ENCODE measurements at regions not wholly inside any gene's neighbourhood (a gene's known extent, or its start where the extent isn't known, plus 50 kb on each side); places are given as distances from the start of the nearest gene placed in this dataset.

- H3K27me3 ChIP-seq (ENCODE audit: insufficient read depth, low read depth, low read length) = no peaks in the 10 kb centered on the region
- TF ChIP-seq REST (IDR thresholded peaks at IDR 0.05; ENCODE audit: borderline replicate concordance) (no peak), RAD21 (conservative IDR thresholded peaks at IDR 0.05) (no peak)
- TF ChIP-seq, protein P1, sequence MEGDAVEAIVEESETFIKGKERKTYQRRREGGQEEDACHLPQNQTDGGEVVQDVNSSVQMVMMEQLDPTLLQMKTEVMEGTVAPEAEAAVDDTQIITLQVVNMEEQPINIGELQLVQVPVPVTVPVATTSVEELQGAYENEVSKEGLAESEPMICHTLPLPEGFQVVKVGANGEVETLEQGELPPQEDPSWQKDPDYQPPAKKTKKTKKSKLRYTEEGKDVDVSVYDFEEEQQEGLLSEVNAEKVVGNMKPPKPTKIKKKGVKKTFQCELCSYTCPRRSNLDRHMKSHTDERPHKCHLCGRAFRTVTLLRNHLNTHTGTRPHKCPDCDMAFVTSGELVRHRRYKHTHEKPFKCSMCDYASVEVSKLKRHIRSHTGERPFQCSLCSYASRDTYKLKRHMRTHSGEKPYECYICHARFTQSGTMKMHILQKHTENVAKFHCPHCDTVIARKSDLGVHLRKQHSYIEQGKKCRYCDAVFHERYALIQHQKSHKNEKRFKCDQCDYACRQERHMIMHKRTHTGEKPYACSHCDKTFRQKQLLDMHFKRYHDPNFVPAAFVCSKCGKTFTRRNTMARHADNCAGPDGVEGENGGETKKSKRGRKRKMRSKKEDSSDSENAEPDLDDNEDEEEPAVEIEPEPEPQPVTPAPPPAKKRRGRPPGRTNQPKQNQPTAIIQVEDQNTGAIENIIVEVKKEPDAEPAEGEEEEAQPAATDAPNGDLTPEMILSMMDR (IDR thresholded peaks at IDR 0.05; ENCODE audit: poor library complexity, severe bottlenecking) = no peak
These were observed 301.3 kb downstream of the QKI start for GRCh38 chr6:163715846-163716245.

DNA sequence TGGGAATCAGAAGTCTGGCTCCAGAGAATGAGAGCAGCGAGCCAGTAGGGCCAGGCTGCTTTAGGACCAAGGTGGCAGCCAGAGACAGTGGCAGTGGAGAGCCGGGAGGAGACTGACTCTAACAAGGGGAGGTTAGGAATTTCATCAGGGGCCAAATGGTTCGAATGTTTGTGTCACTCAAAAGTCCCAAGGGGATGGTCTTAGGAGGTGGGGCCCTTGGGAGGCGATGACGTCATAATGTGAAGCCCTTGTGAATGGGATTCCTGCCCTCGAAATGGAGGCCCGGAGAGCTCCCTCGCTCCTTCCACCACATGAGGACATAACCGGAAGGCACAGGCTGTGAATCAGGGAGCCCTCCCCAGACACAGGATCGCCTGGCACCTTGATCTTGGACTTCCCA is 299.7 kb downstream of the QKI start:
- H3K4me2 ChIP-seq (ENCODE audit: low read length) = no peak overlapping the region
- no peaks in the 10 kb centered on the region for H4K20me1 ChIP-seq (ENCODE audit: insufficient read depth)
- no peaks in the 10 kb centered on the region for H3K27me3 ChIP-seq (ENCODE audit: insufficient read depth, low read depth, low read length)
- TF ChIP-seq EZH2 (IDR thresholded peaks at IDR 0.05; ENCODE audit: borderline replicate concordance, insufficient read depth, low read length, poor library complexity, severe bottlenecking) (no peak), SMC3 (conservative IDR thresholded peaks at IDR 0.05; ENCODE audit: poor library complexity) (no peak), REST (IDR thresholded peaks at IDR 0.05; ENCODE audit: borderline replicate concordance) (no peak), POLR2AphosphoS5 (IDR thresholded peaks at IDR 0.05) (no peak), TAF1 (IDR thresholded peaks at IDR 0.05; ENCODE audit: low read depth) (no peak), EP300 (conservative IDR thresholded peaks at IDR 0.05; ENCODE audit: poor library complexity, severe bottlenecking) (no peak), MXI1 (conservative IDR thresholded peaks at IDR 0.05; ENCODE audit: poor library complexity, severe bottlenecking) (no peak), RAD21 (conservative IDR thresholded peaks at IDR 0.05) (no peak)
- TF ChIP-seq, protein P1 (IDR thresholded peaks at IDR 0.05; ENCODE audit: poor library complexity, severe bottlenecking) = no peak
- no peaks in the 10 kb centered on the region for H3K9me2 ChIP-seq (ENCODE audit: insufficient read depth, low read length)
- H2AFZ ChIP-seq (ENCODE audit: low read depth, low read length) = no peak overlapping the region
- no peaks in the 10 kb centered on the region for H3K36me3 ChIP-seq (ENCODE audit: insufficient read depth, low read length)
- no peak overlapping the region for H3K9ac ChIP-seq (ENCODE audit: low read length)
- no peaks in the 10 kb centered on the region for H3K79me2 ChIP-seq (replicated peaks; ENCODE audit: insufficient read depth, low read length)
- no peaks in the 10 kb centered on the region for H3F3A ChIP-seq (ENCODE audit: insufficient read depth, low read length, poor library complexity, severe bottlenecking)
- no peak overlapping the region for H3K4me3 ChIP-seq (ENCODE audit: low read length)
- H3K27ac ChIP-seq (ENCODE audit: low read length) = no peak overlapping the region
- H3K9me3 ChIP-seq (ENCODE audit: low read length) = no peaks in the 10 kb centered on the region

More at GRCh38 chr6:163715846-163716245, 301.3 kb downstream of the QKI start:
- no peaks in the 10 kb centered on the region for H3K9me2 ChIP-seq (ENCODE audit: insufficient read depth, low read length)
- H3K27ac ChIP-seq (ENCODE audit: low read length) = no peak overlapping the region
- no peak overlapping the region for H2AFZ ChIP-seq (ENCODE audit: low read depth, low read length)
- H3K79me2 ChIP-seq (replicated peaks; ENCODE audit: insufficient read depth, low read length) = no peaks in the 10 kb centered on the region
- no peak overlapping the region for H3K4me2 ChIP-seq (ENCODE audit: low read length)
- H4K20me1 ChIP-seq (ENCODE audit: insufficient read depth) = no peaks in the 10 kb centered on the region
- no peak overlapping the region for H3K9ac ChIP-seq (ENCODE audit: low read length)
- H3F3A ChIP-seq (ENCODE audit: insufficient read depth, low read length, poor library complexity, severe bottlenecking) = no peaks in the 10 kb centered on the region
- no peak overlapping the region for H3K4me3 ChIP-seq (ENCODE audit: low read length)
- H3K36me3 ChIP-seq (ENCODE audit: insufficient read depth, low read length) = no peaks in the 10 kb centered on the region
- no peaks in the 10 kb centered on the region for H3K9me3 ChIP-seq (ENCODE audit: low read length)

Measured in neural cell (in vitro differentiated cells).